Umbilical cord (tissue), 1 donor: ENCODE measurements at regions not wholly inside any gene's neighbourhood (a gene's known extent, or its start where the extent isn't known, plus 50 kb on each side); places are given as distances from the start of the nearest gene placed in this dataset.
A peak's percentile ranks its signal among the peaks of the same experiment; 100 is the strongest.
"Not testable (repeated sequence)": the region's sequence is repeated elsewhere in the genome, so short reads cannot be mapped to it uniquely, and the experiment has no call there.

Experiments used
- DNase-seq: peaks from one replicate; pipeline ENCODE4 v3.0.0-alpha.2; 2015; ENCODE audit warnings: low spot score

DNA sequence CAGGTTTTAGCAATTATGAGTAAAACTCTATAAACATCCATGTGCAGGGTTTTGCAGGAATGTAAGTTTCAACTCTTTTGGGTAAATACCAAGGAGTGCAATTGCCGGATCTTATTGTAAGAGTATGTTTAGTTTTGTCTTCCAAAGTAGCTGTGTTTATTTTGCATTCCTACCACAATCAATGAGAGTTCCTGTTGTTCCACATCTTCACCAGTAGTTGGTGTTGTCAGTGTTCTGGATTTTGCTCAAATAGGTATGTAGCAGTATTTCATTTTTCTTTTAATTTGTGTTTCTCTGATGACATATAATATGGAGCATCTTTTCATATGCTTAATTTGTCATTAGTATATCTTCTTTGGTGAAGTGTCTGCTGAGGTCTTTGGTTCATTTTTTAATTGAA, 185.1 kb upstream of the GALNT15 start:
- no peak for DNase-seq

DNA sequence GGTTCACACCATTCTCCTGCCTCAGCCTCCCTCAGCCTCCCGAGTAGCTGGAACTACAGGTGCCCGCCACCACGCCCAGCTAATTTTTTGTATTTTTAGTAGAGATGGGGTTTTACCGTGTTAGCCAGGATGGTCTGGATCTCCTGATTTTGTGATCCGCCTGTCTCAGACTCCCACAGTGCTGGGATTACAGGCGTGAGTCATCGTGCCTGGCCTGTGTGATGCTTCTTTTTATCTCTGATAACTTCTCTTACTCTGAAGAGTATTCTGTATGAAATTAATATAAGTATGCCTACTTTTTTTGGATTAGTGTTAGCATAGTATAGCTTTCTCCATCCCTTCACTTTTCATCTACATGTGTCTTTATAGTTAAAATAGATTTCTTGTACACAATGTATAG, 180.8 kb upstream of the GALNT15 start:
- not testable (repeated sequence) for DNase-seq

DNA sequence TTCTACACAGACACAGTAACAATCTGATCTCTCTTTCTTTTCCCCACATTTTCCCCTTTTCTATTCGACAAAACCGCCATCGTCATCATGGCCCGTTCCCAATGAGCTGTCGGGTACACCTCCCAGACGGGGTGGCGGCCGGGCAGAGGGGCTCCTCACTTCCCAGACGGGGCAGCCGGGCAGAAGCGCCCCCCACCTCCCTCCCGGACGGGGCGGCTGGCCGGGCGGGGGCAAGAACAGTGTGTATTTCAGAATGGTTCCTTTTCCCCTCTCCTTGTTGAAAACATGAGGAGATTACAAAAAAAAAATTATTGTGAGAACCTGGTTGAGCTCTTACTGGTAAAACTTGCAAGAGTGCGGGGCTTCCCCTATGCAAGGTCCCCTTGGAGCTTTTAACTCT, 178.0 kb upstream of the GALNT15 start:
- not testable (repeated sequence) for DNase-seq

DNA sequence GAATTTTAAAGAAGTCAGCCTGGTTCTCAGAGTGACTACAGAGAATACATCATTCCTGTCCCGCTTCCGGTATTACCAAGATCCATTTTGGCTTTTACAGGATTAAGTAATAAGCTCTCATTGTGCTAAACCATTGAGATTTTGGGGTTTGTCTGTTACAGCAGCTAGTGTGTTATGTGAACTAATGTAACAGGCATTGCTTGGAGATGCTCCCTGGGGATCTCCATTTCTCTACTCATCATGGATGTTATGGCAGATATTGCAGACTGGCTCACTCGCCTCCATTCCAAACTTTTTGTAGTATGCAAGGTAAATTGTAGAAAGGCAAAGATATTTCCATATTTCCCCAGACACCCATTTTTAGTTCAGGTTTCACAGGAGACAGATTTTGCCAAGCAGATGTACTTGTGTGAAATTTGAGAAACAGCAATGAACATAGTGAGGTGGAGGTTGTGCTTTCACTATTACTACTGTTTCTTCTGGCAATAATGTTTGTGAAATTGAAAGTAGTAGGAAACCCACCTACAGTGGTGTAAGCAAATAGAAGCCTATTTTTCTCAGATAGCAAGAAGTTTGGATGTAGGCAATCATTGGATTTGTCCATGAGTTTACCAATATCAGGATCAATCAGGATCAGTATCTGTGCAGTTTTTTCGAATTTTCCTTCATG, 177.1 kb upstream of the GALNT15 start:
- no peak for DNase-seq

DNA sequence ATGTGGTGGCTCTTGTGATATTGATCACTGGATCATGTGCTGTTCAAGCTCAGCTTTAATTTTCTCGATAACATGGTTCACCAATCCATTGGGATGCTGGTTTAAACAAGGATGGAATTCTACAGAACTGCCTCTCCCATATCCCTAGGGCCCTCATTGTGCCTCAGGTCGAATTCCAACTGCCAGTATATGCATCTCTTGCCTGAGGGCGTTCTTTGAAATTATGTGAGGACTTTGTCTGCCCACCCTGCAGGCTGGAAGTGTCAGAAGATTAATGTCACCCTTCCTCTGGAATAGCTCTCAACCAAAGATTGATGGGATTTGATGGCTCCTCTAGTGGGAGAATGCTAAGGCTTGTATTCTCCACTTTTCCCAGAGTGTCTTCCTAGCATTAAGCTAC, 175.6 kb upstream of the GALNT15 start:
- no peak for DNase-seq

DNA sequence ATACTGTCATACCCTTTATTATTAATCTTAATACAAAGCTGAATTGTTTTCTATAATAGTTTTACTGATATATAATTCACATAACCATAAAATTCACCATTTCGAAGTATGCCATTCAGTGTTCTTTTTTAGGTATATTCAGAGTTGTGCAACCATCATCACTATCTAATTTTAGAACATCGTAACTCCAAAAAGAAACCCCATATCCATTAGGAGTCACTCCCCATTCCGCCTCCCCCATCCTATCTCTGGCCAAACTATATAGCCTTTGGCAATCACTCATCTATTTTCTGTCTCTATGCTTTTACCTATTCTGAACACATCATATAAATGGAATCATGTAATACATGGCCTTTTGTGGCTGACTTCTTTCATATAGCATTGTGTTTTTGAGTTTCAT, 169.7 kb upstream of the GALNT15 start:
- DNase-seq: no peak

DNA sequence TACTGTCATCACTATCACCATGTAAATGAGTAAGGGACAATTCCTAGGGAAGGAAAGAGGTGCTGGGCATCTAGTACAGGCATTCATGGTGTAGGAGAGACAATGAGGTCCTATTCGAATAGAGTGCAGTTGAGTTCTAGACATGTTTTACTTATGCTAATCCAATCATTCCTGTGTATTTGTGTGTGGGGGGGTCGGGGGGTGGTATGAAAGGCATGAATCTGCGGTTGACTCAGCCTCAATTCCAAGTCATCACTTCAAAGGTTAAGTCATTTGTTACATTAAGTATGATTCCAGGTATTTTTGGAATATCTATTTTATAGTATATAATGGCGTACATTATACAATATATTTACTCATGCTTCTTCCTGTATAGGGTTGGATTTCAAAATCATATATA, 163.1 kb upstream of the GALNT15 start:
- no peak for DNase-seq

DNA sequence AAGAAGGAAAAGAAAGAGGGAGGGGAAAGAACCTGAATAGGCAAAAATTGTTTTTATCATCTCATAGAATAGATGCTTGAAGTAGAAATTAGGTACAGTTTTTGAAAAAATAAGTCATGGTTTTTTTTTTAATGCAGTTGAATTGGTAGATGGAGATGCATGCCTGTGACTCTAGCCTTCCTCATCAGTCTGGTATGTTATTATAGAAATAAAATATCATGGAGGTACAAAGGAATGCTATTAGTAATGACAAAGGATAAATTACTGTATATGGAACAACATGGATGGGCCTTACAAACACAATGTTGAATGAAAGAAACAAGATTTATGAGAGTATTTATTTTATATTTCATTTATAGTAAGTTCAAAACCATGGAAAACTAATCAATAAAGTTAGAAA, 162.4 kb upstream of the GALNT15 start:
- no peak for DNase-seq

DNA sequence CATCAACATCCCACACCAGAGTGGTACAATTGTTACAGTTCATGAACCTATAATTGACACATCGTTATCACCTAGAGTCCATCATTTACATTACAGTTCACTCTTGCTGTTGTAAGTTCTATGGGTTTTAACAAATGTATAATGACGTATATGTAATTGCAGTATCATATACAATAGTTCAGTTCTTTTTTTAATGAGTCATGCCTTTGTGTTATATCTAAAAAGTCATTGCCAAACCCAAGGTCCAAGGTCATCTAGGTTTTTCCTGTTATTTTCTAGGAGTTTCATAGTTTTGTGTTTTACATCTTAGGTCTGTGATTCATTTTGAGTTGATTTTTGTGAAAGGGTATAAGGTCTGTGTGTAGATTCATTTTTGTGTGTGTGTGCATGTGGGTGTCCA, 160.9 kb upstream of the GALNT15 start:
- no peak for DNase-seq

DNA sequence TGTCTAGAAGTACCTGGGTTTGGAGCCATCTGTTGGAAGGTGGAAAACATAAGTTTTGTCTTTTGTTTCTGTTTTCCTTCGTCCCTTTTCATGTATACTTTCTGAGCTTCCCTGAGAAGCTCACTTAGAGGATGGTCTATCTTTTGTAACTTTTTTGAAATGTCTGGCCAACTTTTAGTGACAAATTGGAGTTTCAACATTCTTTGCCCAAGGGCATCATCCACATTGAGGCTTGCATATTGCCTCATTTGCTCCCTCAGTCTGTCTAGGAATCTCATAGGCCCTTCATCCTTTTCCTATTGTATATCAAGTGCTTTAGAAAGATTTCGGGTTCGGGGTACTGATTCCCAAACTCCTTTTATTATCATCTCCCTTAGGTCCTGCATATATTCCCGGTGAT, 152.7 kb upstream of the GALNT15 start:
- DNase-seq: not testable (repeated sequence)

DNA sequence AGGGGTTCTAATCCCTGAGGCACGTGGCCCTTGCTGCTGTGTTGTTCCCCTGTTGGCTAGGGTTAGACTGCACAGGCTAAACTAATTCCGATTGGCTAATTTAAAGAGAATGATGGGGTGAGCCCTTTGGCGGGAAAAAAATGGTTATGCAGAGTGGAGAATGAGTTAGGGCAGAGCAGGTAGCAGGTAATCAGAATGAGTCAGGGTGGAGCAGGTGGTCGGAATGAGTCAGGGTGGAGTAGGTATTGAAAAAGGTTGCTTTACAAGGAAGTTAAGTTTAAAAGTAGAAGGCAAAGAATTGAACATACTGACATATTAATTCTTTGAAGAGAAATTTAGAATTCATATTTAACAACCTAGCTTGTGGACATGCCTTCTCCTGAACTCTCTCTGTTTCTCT, 150.6 kb upstream of the GALNT15 start:
- not testable (repeated sequence) for DNase-seq

DNA sequence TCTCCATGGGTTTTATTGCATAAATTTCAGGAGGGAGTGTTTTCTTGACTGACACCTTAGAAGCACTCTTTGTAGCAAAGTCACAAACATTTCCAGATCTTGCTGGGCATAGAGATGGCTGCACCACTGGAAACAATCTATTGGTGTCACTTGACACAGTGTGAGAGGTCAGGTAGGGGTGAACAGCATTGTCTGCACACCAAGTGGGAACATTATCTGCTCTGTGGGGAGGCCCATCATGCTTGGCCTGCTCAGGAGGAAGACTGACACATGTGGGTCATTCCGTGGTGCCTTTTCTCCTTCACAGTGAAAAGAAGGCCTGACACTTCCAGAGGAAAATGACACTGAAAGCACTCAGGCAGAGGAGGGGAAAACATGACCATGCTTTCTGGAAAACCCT, 149.9 kb upstream of the GALNT15 start:
- DNase-seq: no peak

DNA sequence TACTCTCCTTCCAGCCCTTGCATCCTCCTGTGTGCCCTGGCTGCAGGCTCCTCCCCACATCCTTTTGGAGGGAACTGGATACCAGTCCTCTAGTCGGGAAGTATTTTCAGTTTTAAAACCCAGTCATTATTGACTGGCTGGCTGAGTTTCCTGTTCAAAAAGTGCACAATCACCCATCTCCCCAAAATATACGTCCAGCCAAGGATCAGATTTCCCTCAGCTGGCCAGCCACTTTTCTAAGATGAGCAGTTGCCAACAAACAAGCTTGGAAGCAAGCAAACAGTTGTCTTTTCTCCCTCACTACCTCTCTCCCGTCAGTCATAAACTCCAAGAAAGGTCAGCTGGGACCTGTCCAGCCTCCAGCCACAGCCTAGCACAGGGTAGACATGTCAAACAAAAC, 147.7 kb upstream of the GALNT15 start:
- no peak for DNase-seq

DNA sequence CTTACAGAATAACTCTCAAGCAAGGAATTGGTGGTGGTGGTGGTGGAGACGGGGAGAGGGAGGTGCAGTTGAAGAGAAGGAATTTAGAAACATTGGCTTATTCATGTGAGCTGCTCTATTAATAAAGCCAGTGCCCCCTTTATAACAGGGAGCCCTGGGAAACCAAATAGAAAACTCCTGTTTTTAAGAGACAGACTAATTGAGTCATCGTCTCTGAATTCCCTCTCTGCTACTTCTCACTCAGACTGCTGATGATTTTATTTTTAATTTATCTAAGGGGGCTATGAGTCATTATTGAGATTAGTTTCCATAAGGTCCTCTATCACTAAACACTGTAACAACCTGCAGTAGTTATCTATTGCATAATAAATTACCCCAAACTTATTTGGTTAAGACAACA, 145.9 kb upstream of the GALNT15 start:
- DNase-seq: no peak

DNA sequence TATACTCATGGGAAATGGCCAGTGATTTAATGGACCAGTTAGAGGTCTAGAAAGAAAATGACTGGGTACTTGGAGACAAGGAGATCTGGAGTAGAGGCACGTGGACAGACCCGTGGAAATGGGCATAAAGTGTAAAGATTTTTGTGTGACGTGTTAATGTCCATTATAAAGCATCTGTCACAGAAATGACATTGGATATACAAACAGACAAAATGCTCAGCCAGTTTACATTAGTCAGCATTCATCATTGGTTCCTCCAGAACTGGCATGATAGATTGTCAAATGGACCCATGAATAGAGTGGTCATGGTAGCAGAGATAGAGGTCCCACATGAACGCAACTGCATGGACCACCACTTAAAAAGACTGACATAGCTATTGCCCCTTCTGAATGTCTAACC, 144.1 kb upstream of the GALNT15 start:
- DNase-seq: no peak

DNA sequence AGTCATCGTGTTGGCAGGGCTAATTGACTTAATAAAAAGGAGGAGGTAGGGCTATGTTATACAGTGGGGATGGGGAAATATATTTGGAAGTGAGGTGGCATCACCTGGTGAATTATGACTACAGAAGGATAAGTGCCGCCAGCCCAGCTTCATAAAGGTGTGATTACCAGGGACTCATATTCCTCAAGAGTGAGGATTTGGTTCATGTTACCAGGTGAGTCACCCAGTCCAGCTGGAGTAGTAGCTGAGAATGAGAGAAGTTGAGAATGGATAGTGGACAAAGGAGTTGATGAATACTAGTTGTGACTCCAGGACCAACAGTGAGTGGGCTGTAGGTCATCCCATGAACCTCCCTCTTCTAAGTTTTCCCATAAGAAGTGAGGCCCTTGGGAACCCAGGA, 143.0 kb upstream of the GALNT15 start:
- DNase-seq: no peak

DNA sequence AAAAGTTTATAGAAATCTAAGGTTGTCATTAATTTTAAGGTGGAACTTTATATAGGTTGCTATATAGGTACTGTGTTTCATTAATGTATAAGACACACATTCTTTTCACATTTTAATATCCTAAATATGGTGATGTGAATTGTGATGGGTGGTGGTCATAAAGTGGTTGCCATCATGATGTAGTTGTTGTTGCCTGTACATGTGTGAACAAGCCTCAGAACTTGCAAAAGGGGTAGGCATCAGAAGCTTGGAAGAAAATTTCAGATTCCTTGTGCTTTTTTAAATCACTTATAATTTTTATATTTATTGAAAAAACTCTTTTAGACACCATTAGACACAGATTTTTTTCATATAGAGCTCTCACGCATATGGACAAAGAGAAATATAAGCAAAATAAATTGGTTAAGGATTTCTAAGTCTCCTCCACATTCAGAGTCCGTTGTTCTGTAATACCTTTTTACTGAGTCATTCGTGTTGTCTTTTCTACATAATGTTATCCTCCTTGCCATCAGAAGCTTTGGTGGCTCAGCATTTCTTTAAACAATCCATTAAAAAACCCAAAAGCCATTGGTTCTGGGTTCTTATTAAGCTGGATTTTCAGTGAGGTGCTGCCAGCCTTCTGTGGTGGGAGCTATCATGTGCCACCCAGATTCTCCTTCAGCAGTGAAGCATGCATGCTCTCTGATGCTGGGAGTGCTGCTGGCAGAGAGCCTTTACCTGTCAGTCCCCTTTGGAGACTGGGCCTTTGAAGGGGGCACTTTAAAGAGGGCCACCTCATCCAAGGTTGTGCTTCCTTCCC, 140.4 kb upstream of the GALNT15 start:
- DNase-seq: no peak

DNA sequence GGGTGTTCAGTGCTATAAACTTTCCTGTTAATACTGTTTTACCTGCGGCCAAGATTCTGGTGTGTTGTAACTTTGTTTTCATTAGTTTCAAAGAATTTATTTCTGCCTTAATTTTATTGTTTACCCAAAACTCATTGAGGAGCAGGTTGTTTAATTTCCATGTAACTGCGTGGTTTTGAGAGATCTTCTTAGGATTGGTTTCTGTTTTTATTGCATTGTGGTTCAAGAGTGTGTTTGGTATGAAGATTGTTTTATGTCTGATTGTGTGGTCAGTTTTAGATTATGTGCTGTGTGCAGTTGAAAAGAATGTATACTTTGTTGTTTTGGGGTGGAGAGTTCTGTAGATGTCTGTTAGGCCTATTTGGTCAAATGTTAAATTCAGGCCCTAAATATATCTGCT, 133.5 kb upstream of the GALNT15 start:
- no peak for DNase-seq

DNA sequence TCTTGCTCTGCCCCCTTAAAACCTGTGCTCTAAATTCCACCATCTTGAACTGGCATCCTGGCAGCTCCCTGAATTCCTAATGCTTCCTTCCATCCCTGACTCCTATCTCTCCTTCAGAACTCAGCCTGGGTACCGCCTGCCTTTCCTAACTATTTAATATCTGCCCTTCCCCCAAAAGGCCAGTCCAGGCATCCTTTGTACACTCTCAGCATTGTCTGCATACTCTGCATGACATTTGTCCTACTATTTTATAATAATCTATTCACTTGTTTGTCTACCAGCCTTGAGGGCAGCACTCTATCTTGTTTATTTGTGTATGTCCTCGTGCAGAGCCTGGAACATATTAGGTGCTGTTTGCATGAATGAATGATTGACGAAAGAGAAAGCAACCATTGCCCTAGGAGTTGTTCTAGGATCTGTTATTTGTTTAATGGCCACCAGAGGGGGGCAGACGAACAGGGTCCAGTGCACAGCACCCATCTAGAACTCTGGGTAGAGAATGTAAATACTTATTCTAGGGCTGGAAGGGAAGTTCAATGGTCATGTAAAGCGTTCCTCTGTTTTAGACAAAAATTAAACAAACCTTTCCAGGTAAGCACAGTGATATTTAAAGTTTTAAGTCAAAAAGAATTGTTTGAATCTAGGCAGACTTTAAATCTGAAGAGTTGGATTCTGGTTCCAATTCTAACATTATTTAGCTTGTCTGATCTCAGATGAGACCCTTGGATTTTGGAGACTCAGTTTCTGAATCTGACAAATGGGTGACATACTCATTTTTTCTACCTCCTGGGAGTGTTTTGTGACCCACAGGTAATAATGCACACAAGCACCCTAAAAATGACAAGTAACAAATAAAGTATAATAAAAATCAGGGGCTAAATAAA, 125.8 kb upstream of the GALNT15 start:
- peak; percentile 74 for DNase-seq

DNA sequence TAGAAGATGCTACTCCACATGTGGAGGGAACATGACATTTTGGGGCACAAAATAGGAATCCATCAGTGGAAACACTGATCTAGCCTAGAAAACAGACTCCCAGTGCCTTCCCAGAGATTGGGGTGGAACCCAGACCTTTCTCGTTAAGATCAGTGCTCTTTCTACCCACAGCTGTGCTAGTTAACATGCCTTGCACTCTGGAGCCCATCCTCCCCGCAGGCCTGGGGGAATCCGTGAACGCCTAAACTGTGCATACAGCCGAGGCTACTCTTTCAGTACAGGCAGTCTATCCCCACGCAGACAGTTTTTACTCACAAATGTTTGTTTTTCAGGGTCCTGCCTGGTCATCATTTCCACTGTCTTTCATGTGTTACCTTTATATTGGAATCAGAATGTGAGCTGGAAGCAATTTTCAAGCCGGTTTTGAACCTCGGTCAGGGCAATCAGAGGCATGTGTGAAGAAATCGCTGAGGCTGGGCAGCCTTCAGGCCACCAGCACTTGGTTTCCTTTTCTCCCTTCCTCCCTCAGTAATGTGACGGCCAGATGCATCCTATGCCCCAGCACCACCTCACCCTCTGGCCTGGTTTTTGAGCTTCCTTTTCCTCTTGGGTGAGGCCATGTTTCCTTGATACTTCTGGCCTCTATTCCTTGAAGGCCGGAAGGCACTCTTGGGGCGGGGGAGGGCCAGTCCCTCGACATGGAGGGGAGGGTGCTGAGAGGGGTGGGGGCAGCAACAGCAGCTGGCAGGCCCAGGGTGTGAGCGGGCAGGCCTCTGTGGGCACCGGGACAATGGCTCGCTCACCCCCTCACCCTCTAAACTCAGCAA, 123.6 kb upstream of the GALNT15 start:
- DNase-seq: peak; percentile 40

DNA sequence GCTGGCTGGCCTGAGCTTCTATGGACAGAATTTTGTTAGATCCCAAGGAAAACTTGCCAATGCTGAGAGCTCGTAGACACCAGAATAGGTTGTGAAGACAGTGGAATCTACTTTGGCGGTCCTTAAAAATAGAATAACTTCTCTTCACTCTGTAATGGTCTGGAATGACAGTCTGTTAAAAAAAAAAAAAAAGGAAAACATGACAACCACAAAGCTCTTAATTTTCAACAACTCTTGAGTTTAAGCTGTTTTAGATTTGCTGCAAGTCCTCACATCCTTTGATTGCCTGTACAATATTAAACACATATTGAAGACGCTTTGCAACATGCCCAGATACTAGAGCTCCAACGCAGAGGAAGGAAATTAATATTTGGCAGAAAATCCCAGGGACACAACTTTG, 122.8 kb upstream of the GALNT15 start:
- no peak for DNase-seq

DNA sequence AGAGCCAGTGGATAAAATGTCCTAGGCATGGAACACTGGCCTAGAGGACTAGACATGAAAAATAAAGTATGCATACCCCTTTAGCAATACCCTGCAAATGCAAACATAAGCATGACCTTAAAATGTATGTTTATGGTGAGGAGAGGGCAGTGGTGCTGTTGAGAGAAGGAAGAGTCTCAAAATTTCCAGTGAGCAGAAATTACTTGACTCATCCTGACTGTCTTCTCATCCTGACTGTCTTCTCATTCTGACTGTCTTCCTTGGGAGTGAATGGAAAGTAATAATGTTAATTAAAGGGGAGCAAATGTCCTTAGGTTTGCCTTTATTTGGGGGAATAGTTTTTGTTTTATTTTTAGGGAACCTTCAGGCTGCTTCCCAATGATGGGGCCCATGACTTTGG, 121.5 kb upstream of the GALNT15 start:
- DNase-seq: no peak
